ENCODE measurements at regions not wholly inside any gene's neighbourhood (a gene's known extent, or its start where the extent isn't known, plus 50 kb on each side); places are given as distances from the start of the nearest gene placed in this dataset.
"Not testable (repeated sequence)": the region's sequence is repeated elsewhere in the genome, so short reads cannot be mapped to it uniquely, and the experiment has no call there.

GRCh38 chr18:10124071-10124470, 210.3 kb downstream of the VAPA start:
- Mint-ChIP-seq H3K36me3 (ENCODE audit: insufficient read depth) (no peaks in the 10 kb centered on the region), H3K27me3 (peaks cover 19% of the 10 kb centered on the region), H3K9me3 (no peaks in the 10 kb centered on the region), H3K4me3 (no peak overlapping the region), H3K27ac (ENCODE audit: low read depth) (no peak overlapping the region), H3K4me1 (no peaks in the 10 kb centered on the region)
- DNase-seq (ENCODE audit: low spot score in 2 of 2) (no peak), ATAC-seq (replicated peaks; ENCODE audit: extremely low read depth, poor library complexity, severe bottlenecking) (no peak)

- H3K27me3 Mint-ChIP-seq, result peaks cover 22% of the 10 kb centered on the region
- ATAC-seq (replicated peaks; ENCODE audit: extremely low read depth, poor library complexity, severe bottlenecking), result no peak
- no peak overlapping the region for H3K4me3 Mint-ChIP-seq
- H3K27ac Mint-ChIP-seq (ENCODE audit: low read depth), result no peak overlapping the region
- H3K36me3 Mint-ChIP-seq (ENCODE audit: insufficient read depth), result no peaks in the 10 kb centered on the region
- H3K9me3 Mint-ChIP-seq, result no peaks in the 10 kb centered on the region
- H3K4me1 Mint-ChIP-seq, result no peaks in the 10 kb centered on the region
- DNase-seq (ENCODE audit: low spot score in 2 of 2), result no peak
These were observed 210.7 kb downstream of the VAPA start for GRCh38 chr18:10124557-10124956.

- no peak for DNase-seq (ENCODE audit: low spot score in 2 of 2)
- no peaks in the 10 kb centered on the region for H3K36me3 Mint-ChIP-seq (ENCODE audit: insufficient read depth)
- H3K27me3 Mint-ChIP-seq, result peaks cover 26% of the 10 kb centered on the region
- no peaks in the 10 kb centered on the region for H3K9me3 Mint-ChIP-seq
- H3K27ac Mint-ChIP-seq (ENCODE audit: low read depth), result no peak overlapping the region
- H3K4me3 Mint-ChIP-seq, result no peak overlapping the region
- no peaks in the 10 kb centered on the region for H3K4me1 Mint-ChIP-seq
- ATAC-seq (replicated peaks; ENCODE audit: extremely low read depth, poor library complexity, severe bottlenecking), result no peak
These were observed 211.2 kb downstream of the VAPA start for GRCh38 chr18:10124967-10125366.

GRCh38 chr18:10127729-10128128, 213.9 kb downstream of the VAPA start:
- no peak overlapping the region for H3K27ac Mint-ChIP-seq (ENCODE audit: low read depth)
- no peaks in the 10 kb centered on the region for H3K4me1 Mint-ChIP-seq
- no peaks in the 10 kb centered on the region for H3K36me3 Mint-ChIP-seq (ENCODE audit: insufficient read depth)
- ATAC-seq (replicated peaks; ENCODE audit: extremely low read depth, poor library complexity, severe bottlenecking) (no peak), DNase-seq (ENCODE audit: low spot score in 2 of 2) (no peak)
- H3K9me3 Mint-ChIP-seq, result no peaks in the 10 kb centered on the region
- peaks cover 44% of the 10 kb centered on the region for H3K27me3 Mint-ChIP-seq
- no peak overlapping the region for H3K4me3 Mint-ChIP-seq

- Mint-ChIP-seq H3K9me3 (no peaks in the 10 kb centered on the region), H3K4me1 (no peaks in the 10 kb centered on the region), H3K4me3 (no peak overlapping the region), H3K27ac (ENCODE audit: low read depth) (no peak overlapping the region), H3K36me3 (ENCODE audit: insufficient read depth) (no peaks in the 10 kb centered on the region), H3K27me3 (peaks cover 55% of the 10 kb centered on the region)
- ATAC-seq (replicated peaks; ENCODE audit: extremely low read depth, poor library complexity, severe bottlenecking) (no peak), DNase-seq (ENCODE audit: low spot score in 2 of 2) (no peak)
These were observed 215.2 kb downstream of the VAPA start for GRCh38 chr18:10128921-10129501.

- Mint-ChIP-seq H3K27ac (ENCODE audit: low read depth) (no peak overlapping the region), H3K27me3 (peaks cover 62% of the 10 kb centered on the region), H3K4me1 (no peaks in the 10 kb centered on the region), H3K4me3 (no peak overlapping the region), H3K36me3 (ENCODE audit: insufficient read depth) (no peaks in the 10 kb centered on the region), H3K9me3 (no peaks in the 10 kb centered on the region)
- DNase-seq (ENCODE audit: low spot score in 2 of 2) (no peak), ATAC-seq (replicated peaks; ENCODE audit: extremely low read depth, poor library complexity, severe bottlenecking) (no peak)
These were observed 216.8 kb downstream of the VAPA start for GRCh38 chr18:10130606-10131005.

- no peaks in the 10 kb centered on the region for H3K9me3 Mint-ChIP-seq
These were observed 217.3 kb downstream of the VAPA start for GRCh38 chr18:10131081-10131459.

GRCh38 chr18:10131460-10132395, 217.9 kb downstream of the VAPA start:
- DNase-seq (ENCODE audit: low spot score in 2 of 2) (no peak), ATAC-seq (replicated peaks; ENCODE audit: extremely low read depth, poor library complexity, severe bottlenecking) (no peak)
- Mint-ChIP-seq H3K4me3 (no peak overlapping the region), H3K27me3 (peaks cover 62% of the 10 kb centered on the region), H3K27ac (ENCODE audit: low read depth) (no peak overlapping the region), H3K4me1 (no peaks in the 10 kb centered on the region), H3K36me3 (ENCODE audit: insufficient read depth) (no peaks in the 10 kb centered on the region), H3K9me3 (no peaks in the 10 kb centered on the region)

More at GRCh38 chr18:10131081-10131459, 217.3 kb downstream of the VAPA start:
- no peak overlapping the region for H3K4me3 Mint-ChIP-seq
- ATAC-seq (replicated peaks; ENCODE audit: extremely low read depth, poor library complexity, severe bottlenecking) (no peak), DNase-seq (ENCODE audit: low spot score in 2 of 2) (no peak)
- no peaks in the 10 kb centered on the region for H3K4me1 Mint-ChIP-seq
- H3K36me3 Mint-ChIP-seq (ENCODE audit: insufficient read depth), result no peaks in the 10 kb centered on the region
- peaks cover 62% of the 10 kb centered on the region for H3K27me3 Mint-ChIP-seq
- no peak overlapping the region for H3K27ac Mint-ChIP-seq (ENCODE audit: low read depth)

GRCh38 chr18:10133516-10133915, 219.7 kb downstream of the VAPA start:
- H3K4me1 Mint-ChIP-seq, result no peaks in the 10 kb centered on the region

GRCh38 chr18:10134204-10134603, 220.4 kb downstream of the VAPA start:
- peaks cover 47% of the 10 kb centered on the region for H3K27me3 Mint-ChIP-seq
- no peak overlapping the region for H3K27ac Mint-ChIP-seq (ENCODE audit: low read depth)
- ATAC-seq (replicated peaks; ENCODE audit: extremely low read depth, poor library complexity, severe bottlenecking) (no peak), DNase-seq (ENCODE audit: low spot score in 2 of 2) (no peak)
- H3K4me3 Mint-ChIP-seq, result no peak overlapping the region
- H3K9me3 Mint-ChIP-seq, result peaks cover 5% of the 10 kb centered on the region
- no peaks in the 10 kb centered on the region for H3K4me1 Mint-ChIP-seq
- H3K36me3 Mint-ChIP-seq (ENCODE audit: insufficient read depth), result no peaks in the 10 kb centered on the region

More at GRCh38 chr18:10133516-10133915, 219.7 kb downstream of the VAPA start:
- peaks cover 48% of the 10 kb centered on the region for H3K27me3 Mint-ChIP-seq
- peaks cover 5% of the 10 kb centered on the region for H3K9me3 Mint-ChIP-seq
- DNase-seq (ENCODE audit: low spot score in 2 of 2), result no peak
- H3K36me3 Mint-ChIP-seq (ENCODE audit: insufficient read depth), result no peaks in the 10 kb centered on the region
- H3K4me3 Mint-ChIP-seq, result no peak overlapping the region
- no peak overlapping the region for H3K27ac Mint-ChIP-seq (ENCODE audit: low read depth)
- no peak for ATAC-seq (replicated peaks; ENCODE audit: extremely low read depth, poor library complexity, severe bottlenecking)

GRCh38 chr18:10134749-10135148, 220.9 kb downstream of the VAPA start:
- H3K4me3 Mint-ChIP-seq; H3K27ac Mint-ChIP-seq (ENCODE audit: low read depth); H3K4me1 Mint-ChIP-seq; H3K9me3 Mint-ChIP-seq; ATAC-seq (replicated peaks; ENCODE audit: extremely low read depth, poor library complexity, severe bottlenecking); DNase-seq (ENCODE audit: low spot score in 2 of 2); H3K36me3 Mint-ChIP-seq (ENCODE audit: insufficient read depth): not testable (repeated sequence)
- peaks cover 50% of the 10 kb centered on the region for H3K27me3 Mint-ChIP-seq

- no peaks in the 10 kb centered on the region for H3K4me1 Mint-ChIP-seq
- H3K27ac Mint-ChIP-seq (ENCODE audit: low read depth), result no peak overlapping the region
- no peak overlapping the region for H3K4me3 Mint-ChIP-seq
- no peak for DNase-seq (ENCODE audit: low spot score in 2 of 2)
- no peaks in the 10 kb centered on the region for H3K36me3 Mint-ChIP-seq (ENCODE audit: insufficient read depth)
- peaks cover 50% of the 10 kb centered on the region for H3K27me3 Mint-ChIP-seq
- no peak for ATAC-seq (replicated peaks; ENCODE audit: extremely low read depth, poor library complexity, severe bottlenecking)
- H3K9me3 Mint-ChIP-seq, result peaks cover 5% of the 10 kb centered on the region
These were observed 221.6 kb downstream of the VAPA start for GRCh38 chr18:10135302-10135926.

GRCh38 chr18:10138719-10139118, 224.9 kb downstream of the VAPA start:
- Mint-ChIP-seq H3K9me3 (peaks cover 5% of the 10 kb centered on the region), H3K4me1 (no peaks in the 10 kb centered on the region), H3K4me3 (no peak overlapping the region), H3K27ac (ENCODE audit: low read depth) (no peak overlapping the region), H3K27me3 (peaks cover 43% of the 10 kb centered on the region), H3K36me3 (ENCODE audit: insufficient read depth) (no peaks in the 10 kb centered on the region)
- no peak for ATAC-seq (replicated peaks; ENCODE audit: extremely low read depth, poor library complexity, severe bottlenecking)
- DNase-seq (ENCODE audit: low spot score in 2 of 2), result no peak

Data from central memory CD8-positive, alpha-beta T cell (primary cell).